Lower leg skin (tissue), 4 donors: ENCODE measurements at regions not wholly inside any gene's neighbourhood (a gene's known extent, or its start where the extent isn't known, plus 50 kb on each side); places are given as distances from the start of the nearest gene placed in this dataset.
"Not testable (repeated sequence)": the region's sequence is repeated elsewhere in the genome, so short reads cannot be mapped to it uniquely, and the experiment has no call there.

ENCODE experiments used
- DNase-seq, 2 donors: peaks; one replicate each; pipeline ENCODE4 v3.0.0-alpha.2; 2019; ENCODE audit warnings: low spot score in 2 of 2
- H3K4me3 ChIP-seq: fragments of 200-600 bp; sonication (generic); 2 replicates; pipeline ENCODE4 v1.5.1; 2017; ENCODE audit warnings: mild to moderate bottlenecking, low read depth; ENCODE audit not compliant: poor library complexity, severe bottlenecking
- CTCF ChIP-seq, 3 donors: fragments of 450-650 bp; IDR thresholded peaks; one replicate each; pipeline ENCODE4 v1.5.1; 2016; ENCODE audit warnings: antibody characterized with exemption in 3 of 3, mild to moderate bottlenecking in 3 of 3, moderate library complexity in 2 of 3
- POLR2A ChIP-seq, 2 donors: fragments of 450-650 bp; IDR thresholded peaks; one replicate each; pipeline ENCODE4 v1.6.1; 2016 to 2017; ENCODE audit warnings: antibody characterized with exemption in 2 of 2, mild to moderate bottlenecking in 1 of 2, moderate library complexity in 1 of 2
- WGBS, 2 donors: methylation state at CpG; one replicate each; pipeline ENCODE4 v1.1.5; 2018; 5-methylcytosine and 5-hydroxymethylcytosine counted together
- intact Hi-C: fragments of 100-400 bp; cut with DNase I; formaldehyde crosslinking; loops from one replicate; pipeline ENCODE4 v1.15.0; 2023; ENCODE audit warnings: low total_unique reads

DNA sequence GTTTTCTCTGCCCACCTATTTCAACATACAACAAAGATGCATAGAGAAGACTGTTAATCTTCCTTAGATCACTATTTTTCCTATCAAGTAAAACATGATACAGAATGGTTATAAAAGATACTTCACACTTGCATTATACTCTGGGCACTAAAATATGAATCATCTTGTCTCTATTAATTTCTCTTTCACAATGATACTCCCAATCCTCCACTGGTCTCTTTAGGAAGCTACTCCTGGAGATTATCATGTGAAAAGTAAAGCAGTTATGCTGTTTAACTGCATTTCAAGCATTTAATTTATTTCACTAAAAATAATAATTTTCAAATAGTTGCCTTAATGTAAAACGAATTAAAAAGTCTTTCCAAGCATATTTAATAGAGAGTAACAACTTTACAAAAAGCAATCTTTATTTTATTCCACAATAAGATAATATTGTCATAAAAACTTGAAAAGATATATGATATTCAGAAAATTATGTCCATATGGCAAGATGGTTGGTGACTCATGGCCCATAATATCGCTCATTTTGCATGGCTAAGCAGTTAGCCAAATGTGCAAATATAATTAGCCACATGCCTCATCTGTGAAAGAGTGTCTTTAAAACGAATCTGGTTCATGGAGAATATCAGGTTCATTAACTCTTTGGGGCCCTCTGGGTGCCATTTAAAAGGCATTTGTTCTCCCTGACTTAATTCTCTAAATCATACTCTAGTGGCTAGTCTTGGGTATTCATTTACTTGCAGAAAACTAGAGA, 1569.0 kb upstream of the B3GALT2 start:
- H3K4me3 ChIP-seq, result no peak overlapping the region
- 38 to 40% methylated on average over 3 of the region's 3 CpGs for WGBS, 2 donors
- intact Hi-C loops, result no loop called here
- no peak for TF ChIP-seq CTCF (IDR thresholded peaks at IDR 0.05)
- no peak for TF ChIP-seq POLR2A (IDR thresholded peaks at IDR 0.05)
- DNase-seq, result no peak

GRCh38 chr1:194738843-194739242, 1552.4 kb upstream of the B3GALT2 start:
- WGBS, 2 donors, result 85 to 88% methylated on average over 5 of the region's 5 CpGs
- intact Hi-C loops, H3K4me3 ChIP-seq, DNase-seq: not testable (repeated sequence)

DNA sequence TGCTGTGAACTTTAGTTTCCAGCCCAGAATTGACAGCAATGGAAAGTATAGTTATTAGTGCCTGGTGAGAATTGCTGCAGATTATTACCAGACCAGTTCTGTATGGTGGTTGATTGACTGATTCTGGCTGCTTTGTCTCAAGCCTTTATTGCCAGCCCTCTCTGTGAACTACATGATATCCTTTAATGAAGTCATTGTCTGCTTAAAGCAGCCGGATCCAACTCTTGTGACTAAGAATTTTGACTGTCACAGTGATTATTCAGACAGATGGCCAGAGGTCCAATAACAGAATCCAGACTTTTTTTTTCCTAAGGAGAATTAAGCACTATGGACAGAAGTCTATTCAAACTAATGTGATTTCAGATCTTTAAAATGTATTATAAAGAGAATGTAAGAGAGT, 1548.6 kb upstream of the B3GALT2 start:
- intact Hi-C loops, result no loop called here
- TF ChIP-seq CTCF (IDR thresholded peaks at IDR 0.05), result no peak
- 32 to 52% methylated on average over 1 of the region's 1 CpG for WGBS, 2 donors
- DNase-seq, result no peak
- H3K4me3 ChIP-seq, result no peak overlapping the region

GRCh38 chr1:194731025-194731424, 1544.6 kb upstream of the B3GALT2 start:
- TF ChIP-seq CTCF (IDR thresholded peaks at IDR 0.05), result no peak
- TF ChIP-seq POLR2A (IDR thresholded peaks at IDR 0.05), result no peak
- H3K4me3 ChIP-seq, result no peak overlapping the region
- intact Hi-C loops, result no loop called here

GRCh38 chr1:194730304-194730703, 1543.9 kb upstream of the B3GALT2 start:
- TF ChIP-seq POLR2A (IDR thresholded peaks at IDR 0.05), result no peak
- TF ChIP-seq CTCF (IDR thresholded peaks at IDR 0.05), result no peak

More at GRCh38 chr1:194731025-194731424, 1544.6 kb upstream of the B3GALT2 start:
- no peak for DNase-seq

DNA sequence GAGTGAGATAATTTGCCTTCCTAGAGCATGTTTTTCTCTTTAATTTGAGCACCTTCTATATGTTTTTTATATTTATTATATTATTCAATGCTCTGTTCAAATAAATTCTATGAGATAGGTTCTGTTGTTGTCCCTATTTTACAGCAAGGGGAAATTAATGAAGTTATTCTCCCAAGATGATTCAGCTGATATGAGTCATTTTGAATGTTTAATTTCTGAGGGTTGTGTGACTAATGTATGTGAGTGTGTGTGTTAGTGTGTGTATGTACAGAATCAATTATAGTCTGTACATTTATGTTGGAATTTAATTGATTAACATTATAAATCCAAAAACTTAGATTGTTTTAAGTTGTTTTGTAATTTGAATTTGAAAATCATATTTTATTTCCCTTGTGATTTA, 1536.7 kb upstream of the B3GALT2 start:
- intact Hi-C loops, result no loop called here
- DNase-seq, result no peak
- H3K4me3 ChIP-seq, result no peak overlapping the region
- TF ChIP-seq POLR2A (IDR thresholded peaks at IDR 0.05), result no peak
- no peak for TF ChIP-seq CTCF (IDR thresholded peaks at IDR 0.05)

More at GRCh38 chr1:194730304-194730703, 1543.9 kb upstream of the B3GALT2 start:
- DNase-seq, result no peak
- no peak overlapping the region for H3K4me3 ChIP-seq
- intact Hi-C loops, result no loop called here
- WGBS, 2 donors, result 58 to 59% methylated on average over 3 of the region's 3 CpGs
